NCI-H345 (cell line): ENCODE measurements at regions not wholly inside any gene's neighbourhood (a gene's known extent, or its start where the extent isn't known, plus 50 kb on each side); places are given as distances from the start of the nearest gene placed in this dataset.
"Not testable (repeated sequence)": the region's sequence is repeated elsewhere in the genome, so short reads cannot be mapped to it uniquely, and the experiment has no call there.

Experiments
- DNase-seq: peaks from one replicate; lab custom pipeline; 2025; lab: John Stamatoyannopoulos, UW

- DNase-seq = no peak
These were observed 127.1 kb upstream of the POC5 start for GRCh38 chr5:75844301-75844700.

DNA sequence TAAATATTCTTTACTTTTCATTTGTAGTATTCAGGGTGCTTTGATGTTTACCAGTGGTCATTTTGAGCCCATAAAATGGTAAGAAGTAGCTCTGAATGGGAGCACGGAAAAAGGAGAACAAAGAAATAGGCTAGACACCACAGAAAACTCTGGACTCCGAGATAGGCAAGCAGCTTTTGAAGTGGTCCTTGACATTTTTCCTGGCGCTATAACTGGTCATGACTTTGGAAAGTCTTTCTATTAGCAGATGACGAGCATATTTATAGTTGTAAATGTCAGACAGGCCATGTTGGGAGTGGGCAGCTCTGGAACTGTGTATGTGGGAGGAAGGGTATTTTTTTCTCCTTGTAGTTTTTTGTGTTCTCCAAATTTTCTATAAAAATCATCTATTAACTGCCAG is 126.1 kb upstream of the POC5 start:
- no peak for DNase-seq

GRCh38 chr5:75839547-75839946 is 122.3 kb upstream of the POC5 start:
- DNase-seq = no peak

GRCh38 chr5:75837258-75837841 is 120.1 kb upstream of the POC5 start:
- no peak for DNase-seq

- no peak for DNase-seq
These were observed 114.3 kb upstream of the POC5 start for GRCh38 chr5:75831561-75831960.

DNA sequence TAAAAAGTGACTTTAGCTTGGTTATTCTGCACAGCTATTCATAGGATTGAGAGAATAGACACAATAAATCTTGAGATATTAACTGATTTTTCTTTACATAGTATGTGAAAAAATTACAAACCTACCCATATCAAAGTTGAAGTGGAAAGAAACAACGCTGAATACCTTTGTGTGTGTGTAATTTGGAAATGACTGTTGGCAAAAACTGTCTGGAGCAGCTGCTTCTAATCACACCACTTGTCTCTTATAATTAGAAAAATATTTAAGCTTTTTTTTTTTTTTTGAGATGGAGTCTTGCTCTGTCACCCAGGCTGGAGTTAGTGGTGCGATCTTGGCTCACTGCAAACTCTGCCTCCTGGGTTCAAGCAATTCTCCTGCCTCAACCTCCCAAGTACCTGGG is 110.8 kb upstream of the POC5 start:
- DNase-seq = no peak

DNA sequence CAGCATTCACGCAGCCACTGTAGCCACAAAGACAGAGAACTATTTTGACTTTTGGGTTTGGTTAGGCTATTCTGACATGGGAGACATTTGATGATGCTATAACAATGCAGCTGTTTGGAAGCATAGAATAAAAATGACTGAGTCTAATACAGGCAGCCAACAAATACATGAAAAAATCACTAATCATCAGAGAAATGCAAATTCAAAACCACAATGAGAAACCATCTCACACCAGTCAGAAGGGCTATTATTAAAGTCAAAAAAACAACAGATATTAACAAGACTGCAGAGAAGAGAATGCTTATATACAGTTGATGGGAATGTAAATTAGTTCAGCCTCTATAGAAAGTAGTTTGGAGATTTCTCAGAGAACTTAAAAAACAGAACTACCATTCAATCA is 107.1 kb upstream of the POC5 start:
- DNase-seq = no peak

DNA sequence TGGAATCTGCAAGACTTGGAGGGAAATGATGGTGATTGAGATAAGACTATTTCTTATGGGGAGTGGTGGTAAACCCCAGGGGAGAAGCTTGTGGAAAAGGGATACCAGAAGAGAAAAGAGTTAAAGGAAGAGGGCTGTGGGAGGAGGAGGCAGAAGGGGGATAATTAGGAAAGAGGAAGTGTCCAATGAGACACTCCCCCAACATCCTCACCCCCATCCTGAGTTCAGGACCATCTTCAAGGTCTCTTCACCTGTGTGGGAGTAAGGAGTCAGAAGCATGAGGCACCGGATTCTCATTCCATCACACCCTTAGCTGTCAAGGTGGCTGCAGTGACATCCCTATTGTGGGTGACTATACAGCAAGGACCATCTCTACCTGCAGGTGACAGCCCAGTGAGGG is 106.6 kb upstream of the POC5 start:
- no peak for DNase-seq

DNA sequence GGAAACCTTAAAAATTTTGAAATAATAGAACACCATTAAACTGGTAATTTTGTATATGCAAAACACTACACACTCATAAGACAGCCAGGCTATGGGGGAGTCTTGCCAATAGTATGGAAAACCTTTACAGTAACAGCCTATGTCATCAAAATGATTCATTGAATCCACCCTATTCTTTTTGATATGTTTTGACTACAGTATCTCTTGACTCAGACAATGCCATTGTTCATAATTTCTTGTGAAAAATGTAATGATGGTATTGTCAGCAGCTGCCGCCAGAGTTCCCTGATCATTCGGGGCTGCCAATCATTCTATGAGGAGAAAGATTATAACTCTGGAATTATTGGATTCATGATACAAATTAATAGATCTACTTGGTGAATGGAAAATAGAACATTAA is 101.4 kb upstream of the POC5 start:
- DNase-seq = no peak

DNA sequence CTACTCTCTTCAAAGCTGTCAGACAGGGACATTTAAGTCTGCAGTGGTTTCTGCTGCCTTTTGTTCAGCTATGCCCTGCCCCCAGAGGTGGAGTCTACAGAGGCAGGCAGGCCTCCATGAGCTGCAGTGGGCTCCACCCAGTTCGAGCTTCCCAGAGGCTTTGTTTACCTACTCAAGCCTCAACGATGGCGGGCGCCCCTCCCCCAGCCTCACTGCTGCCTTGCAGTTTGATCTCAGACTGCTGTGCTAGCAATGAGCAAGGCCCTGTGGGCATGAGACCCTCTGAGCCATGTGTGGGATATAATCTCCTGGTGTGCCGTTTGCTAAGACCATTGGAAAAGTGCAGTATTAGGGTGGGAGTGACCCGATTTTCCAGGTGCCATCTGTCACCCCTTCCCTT is 82.5 kb upstream of the POC5 start:
- not testable (repeated sequence) for DNase-seq

DNA sequence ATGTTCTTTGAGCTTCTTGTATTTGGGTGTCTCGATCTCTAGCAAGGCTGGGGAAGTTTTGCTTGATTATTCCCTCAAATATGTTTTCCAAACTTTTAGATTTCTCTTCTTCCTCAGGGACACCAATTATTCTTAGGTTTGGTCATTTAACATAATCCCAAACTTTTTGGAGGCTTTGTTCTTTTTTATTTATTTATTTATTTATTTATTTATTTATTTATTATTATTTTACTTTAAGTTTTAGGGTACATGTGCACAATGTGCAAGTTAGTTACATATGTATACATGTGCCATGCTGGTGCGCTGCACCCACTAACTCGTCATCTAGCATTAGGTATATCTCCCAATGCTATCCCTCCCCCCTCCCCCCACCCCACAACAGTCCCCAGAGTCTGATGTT is 52.1 kb upstream of the POC5 start:
- not testable (repeated sequence) for DNase-seq
